ENCODE measurements at regions not wholly inside any gene's neighbourhood (a gene's known extent, or its start where the extent isn't known, plus 50 kb on each side); places are given as distances from the start of the nearest gene placed in this dataset.

- TF ChIP-seq EZH2 (IDR thresholded peaks at IDR 0.05; ENCODE audit: insufficient read depth, low read length) (no peak), CTCF (IDR thresholded peaks at IDR 0.05; ENCODE audit: insufficient read depth, low read depth, low read length) (no peak)
- no peaks in the 10 kb centered on the region for H3K9me3 Mint-ChIP-seq (ENCODE audit: unreplicated experiment)
- H3K4me2 ChIP-seq (ENCODE audit: low read length): no peak overlapping the region
- no peaks in the 10 kb centered on the region for H3K36me3 Mint-ChIP-seq (ENCODE audit: low read depth, unreplicated experiment)
- H3K4me1 Mint-ChIP-seq (ENCODE audit: low read depth, unreplicated experiment): peaks cover 12% of the 10 kb centered on the region
- H3K4me3 ChIP-seq (ENCODE audit: insufficient read depth, low read depth, low read length): no peak overlapping the region
- H3K9me3 ChIP-seq (ENCODE audit: insufficient read depth, low read depth, low read length): no peaks in the 10 kb centered on the region
- no peak overlapping the region for H2AFZ ChIP-seq (ENCODE audit: low read depth, low read length)
- no peak overlapping the region for H3K4me3 Mint-ChIP-seq (ENCODE audit: unreplicated experiment)
- no peak overlapping the region for H3K27ac Mint-ChIP-seq (ENCODE audit: unreplicated experiment)
- no peaks in the 10 kb centered on the region for H4K20me1 ChIP-seq (ENCODE audit: insufficient read depth, low read length)
- no peaks in the 10 kb centered on the region for H3K36me3 ChIP-seq (ENCODE audit: insufficient read depth, low read length)
- no peaks in the 10 kb centered on the region for H3K4me1 ChIP-seq (ENCODE audit: insufficient read depth, low read length)
- FAIRE-seq (no peak), DNase-seq (ENCODE audit: low read depth) (no peak)
- no peak overlapping the region for H3K9ac ChIP-seq (ENCODE audit: low read length)
- H3K27me3 ChIP-seq (ENCODE audit: insufficient read depth, low read length): no peaks in the 10 kb centered on the region
- no peak overlapping the region for H3K27ac ChIP-seq (ENCODE audit: low read depth, low read length)
- no peaks in the 10 kb centered on the region for H3K79me2 ChIP-seq (ENCODE audit: insufficient read depth, low read length)
- H3K27me3 Mint-ChIP-seq (ENCODE audit: low read depth, unreplicated experiment): no peaks in the 10 kb centered on the region
Measured at GRCh38 chr6:9711365-9711764, 703.5 kb downstream of the TFAP2A start.

- Histone ChIP-seq H3K4me2 (ENCODE audit: low read length) (no peak overlapping the region), H3K27me3 (ENCODE audit: insufficient read depth, low read length) (no peaks in the 10 kb centered on the region), H3K4me1 (ENCODE audit: insufficient read depth, low read length) (no peaks in the 10 kb centered on the region), H3K79me2 (ENCODE audit: insufficient read depth, low read length) (no peaks in the 10 kb centered on the region), H4K20me1 (ENCODE audit: insufficient read depth, low read length) (no peaks in the 10 kb centered on the region), H3K4me3 (ENCODE audit: insufficient read depth, low read depth, low read length) (no peak overlapping the region), H3K9ac (ENCODE audit: low read length) (no peak overlapping the region), H2AFZ (ENCODE audit: low read depth, low read length) (no peak overlapping the region), H3K36me3 (ENCODE audit: insufficient read depth, low read length) (no peaks in the 10 kb centered on the region), H3K27ac (ENCODE audit: low read depth, low read length) (no peak overlapping the region), H3K9me3 (ENCODE audit: insufficient read depth, low read depth, low read length) (no peaks in the 10 kb centered on the region)
- H3K36me3 Mint-ChIP-seq (ENCODE audit: low read depth, unreplicated experiment): no peaks in the 10 kb centered on the region
- H3K9me3 Mint-ChIP-seq (ENCODE audit: unreplicated experiment): no peaks in the 10 kb centered on the region
- peaks cover 12% of the 10 kb centered on the region for H3K4me1 Mint-ChIP-seq (ENCODE audit: low read depth, unreplicated experiment)
- no peak for FAIRE-seq
- peak overlapping the region; percentile 80 for H3K27ac Mint-ChIP-seq (ENCODE audit: unreplicated experiment)
- H3K4me3 Mint-ChIP-seq (ENCODE audit: unreplicated experiment): no peak overlapping the region
- H3K27me3 Mint-ChIP-seq (ENCODE audit: low read depth, unreplicated experiment): no peaks in the 10 kb centered on the region
- TF ChIP-seq EZH2 (IDR thresholded peaks at IDR 0.05; ENCODE audit: insufficient read depth, low read length) (no peak), CTCF (IDR thresholded peaks at IDR 0.05; ENCODE audit: insufficient read depth, low read depth, low read length) (no peak)
- no peak for DNase-seq (ENCODE audit: low read depth)
Measured at GRCh38 chr6:9710574-9710973, 704.3 kb downstream of the TFAP2A start.

GRCh38 chr6:9708600-9708999, 706.3 kb downstream of the TFAP2A start:
- H3K9me3 Mint-ChIP-seq (ENCODE audit: unreplicated experiment): no peaks in the 10 kb centered on the region
- no peak overlapping the region for H3K27ac Mint-ChIP-seq (ENCODE audit: unreplicated experiment)
- H3K4me2 ChIP-seq (ENCODE audit: low read length): no peak overlapping the region
- no peak overlapping the region for H2AFZ ChIP-seq (ENCODE audit: low read depth, low read length)
- H4K20me1 ChIP-seq (ENCODE audit: insufficient read depth, low read length): no peaks in the 10 kb centered on the region
- H3K27me3 Mint-ChIP-seq (ENCODE audit: low read depth, unreplicated experiment): no peaks in the 10 kb centered on the region
- H3K36me3 Mint-ChIP-seq (ENCODE audit: low read depth, unreplicated experiment): no peaks in the 10 kb centered on the region
- DNase-seq (ENCODE audit: low read depth) (no peak), FAIRE-seq (no peak)
- no peaks in the 10 kb centered on the region for H3K4me1 ChIP-seq (ENCODE audit: insufficient read depth, low read length)
- no peak overlapping the region for H3K9ac ChIP-seq (ENCODE audit: low read length)
- no peaks in the 10 kb centered on the region for H3K27me3 ChIP-seq (ENCODE audit: insufficient read depth, low read length)
- no peak overlapping the region for H3K4me3 ChIP-seq (ENCODE audit: insufficient read depth, low read depth, low read length)
- no peaks in the 10 kb centered on the region for H3K36me3 ChIP-seq (ENCODE audit: insufficient read depth, low read length)
- H3K9me3 ChIP-seq (ENCODE audit: insufficient read depth, low read depth, low read length): no peaks in the 10 kb centered on the region
- H3K79me2 ChIP-seq (ENCODE audit: insufficient read depth, low read length): no peaks in the 10 kb centered on the region
- H3K4me1 Mint-ChIP-seq (ENCODE audit: low read depth, unreplicated experiment): peaks cover 16% of the 10 kb centered on the region
- TF ChIP-seq CTCF (IDR thresholded peaks at IDR 0.05; ENCODE audit: insufficient read depth, low read depth, low read length) (no peak), EZH2 (IDR thresholded peaks at IDR 0.05; ENCODE audit: insufficient read depth, low read length) (no peak)
- no peak overlapping the region for H3K27ac ChIP-seq (ENCODE audit: low read depth, low read length)
- no peak overlapping the region for H3K4me3 Mint-ChIP-seq (ENCODE audit: unreplicated experiment)
